Endothelial cell of umbilical vein (primary cell): ENCODE measurements at regions not wholly inside any gene's neighbourhood (a gene's known extent, or its start where the extent isn't known, plus 50 kb on each side); places are given as distances from the start of the nearest gene placed in this dataset.

Source experiments
- BruUV-seq: library from RNA; stranded (reverse); fragments of 400-500 nt; replicated peaks from 2 replicates; lab custom pipeline; 2021; lab: Mats Ljungman, UMichigan
- CTCF ChIA-PET: fragments of 300-600, 350-600 bp; sonication (Branson Sonifier 250); formaldehyde crosslinking; loops from one replicate; lab custom pipeline; 2021; ENCODE audit warnings: antibody characterized with exemption, inconsistent platforms; lab: Charles Lee
- POLR2A ChIA-PET: fragments of 300-600, 350-600 bp; sonication (Branson Sonifier 250); formaldehyde crosslinking; loops from one replicate; lab custom pipeline; 2021; ENCODE audit warnings: antibody characterized with exemption, inconsistent platforms; lab: Charles Lee
- DNase-seq: peaks from one replicate; pipeline ENCODE4 v3.0.0-alpha.2; 2011; ENCODE audit warnings: low read depth, low spot score
- FAIRE-seq: peaks from 2 replicates; lab custom pipeline; 2011; peaks lifted over from hg19 to GRCh38; lab: Jason Lieb, UNC
- H2AFZ ChIP-seq: 2 replicates; pipeline ENCODE4 v1.6.0; 2012; ENCODE audit warnings: low read depth, low read length, control low read depth, inconsistent platforms
- H3K27ac ChIP-seq: 2 replicates; pipeline ENCODE4 v1.5.1; 2011; ENCODE audit warnings: low read depth, mild to moderate bottlenecking, control low read depth, low read length, moderate library complexity; ENCODE audit not compliant: insufficient read depth
- H3K27me3 ChIP-seq, 2 experiments: 2 replicates each; pipeline versions ENCODE4 v1.6.0 to v1.6.1; 2011; ENCODE audit warnings: low read length in 2 of 2, mixed read lengths in 1 of 2; ENCODE audit not compliant: control insufficient read depth in 2 of 2, insufficient read depth in 2 of 2
- H3K36me3 ChIP-seq, 2 experiments: 2 replicates in 1 of 2; 3 replicates in 1 of 2; pipeline ENCODE4 v1.5.1; 2011; ENCODE audit warnings: low read length in 2 of 2, mild to moderate bottlenecking in 1 of 2, moderate library complexity in 1 of 2; ENCODE audit not compliant: control insufficient read depth in 2 of 2, insufficient read depth in 2 of 2; ENCODE audit errors: extremely low read depth in 1 of 2
- H3K4me1 ChIP-seq: 3 replicates; pipeline ENCODE4 v1.5.1; 2011; ENCODE audit warnings: mild to moderate bottlenecking, low read length; ENCODE audit not compliant: control insufficient read depth, insufficient read depth; ENCODE audit errors: extremely low read depth
- H3K4me2 ChIP-seq: 2 replicates; pipeline ENCODE4 v1.6.1; 2011; ENCODE audit warnings: low read length, control low read depth, mixed read lengths; ENCODE audit not compliant: insufficient read depth
- H3K4me3 ChIP-seq, 3 experiments: fragments of 200-600 bp in 1 of 3; sonication (generic), shearing (Covaris generic) in 1 of 3; replicated peaks in 1 of 3; 2 replicates each; pipeline ENCODE4 v1.5.1; 2011 to 2016; ENCODE audit warnings: control low read depth in 3 of 3, low read length in 3 of 3, mild to moderate bottlenecking in 2 of 3, inconsistent platforms in 1 of 3, low read depth in 1 of 3, moderate library complexity in 1 of 3; ENCODE audit not compliant: insufficient read depth in 1 of 3
- H3K79me2 ChIP-seq: 2 replicates; pipeline ENCODE4 v1.6.0; 2012; ENCODE audit warnings: low read length, inconsistent platforms; ENCODE audit not compliant: control insufficient read depth, insufficient read depth
- H3K9ac ChIP-seq: replicated peaks from 2 replicates; pipeline ENCODE3; 2011; ENCODE audit warnings: low read length, control low read depth; ENCODE audit not compliant: insufficient read depth; ENCODE audit errors: extremely low read depth
- H3K9me1 ChIP-seq: replicated peaks from 3 replicates; pipeline ENCODE4 v1.6.0; 2011; ENCODE audit warnings: mild to moderate bottlenecking, low read length; ENCODE audit not compliant: control insufficient read depth, insufficient read depth; ENCODE audit errors: extremely low read depth
- H3K9me3 ChIP-seq: replicated peaks from 2 replicates; pipeline ENCODE4 v1.5.1; 2012; ENCODE audit warnings: low read length, inconsistent platforms; ENCODE audit not compliant: control insufficient read depth, insufficient read depth
- H4K20me1 ChIP-seq: replicated peaks from 2 replicates; pipeline ENCODE3; 2011; ENCODE audit warnings: mild to moderate bottlenecking, low read length; ENCODE audit not compliant: control insufficient read depth, insufficient read depth; ENCODE audit errors: extremely low read depth
- EZH2 ChIP-seq: IDR thresholded peaks from 2 replicates; pipeline ENCODE4 v1.6.1; 2012; ENCODE audit warnings: borderline replicate concordance, low read depth, mild to moderate bottlenecking, moderate library complexity, low read length, inconsistent platforms; ENCODE audit not compliant: severe bottlenecking
- FOS ChIP-seq: IDR thresholded peaks from 2 replicates; pipeline ENCODE4 v1.6.1; 2011; ENCODE audit warnings: mild to moderate bottlenecking, low read length, moderate library complexity, borderline replicate concordance; ENCODE audit not compliant: insufficient read depth
- GATA2 ChIP-seq: IDR thresholded peaks from 2 replicates; pipeline ENCODE4 v1.7.0; 2011; ENCODE audit warnings: low read depth, mild to moderate bottlenecking, moderate library complexity, mixed read lengths, low read length; ENCODE audit not compliant: insufficient read length, insufficient read depth
- JUN ChIP-seq: IDR thresholded peaks from 2 replicates; pipeline ENCODE4 v1.6.1; 2011; ENCODE audit warnings: borderline replicate concordance, low read depth; ENCODE audit not compliant: insufficient read length, insufficient read depth
- MYC ChIP-seq: IDR thresholded peaks from one replicate; pipeline ENCODE4 v1.6.1; 2011; ENCODE audit warnings: mild to moderate bottlenecking, low read depth, low read length
- POLR2A ChIP-seq: IDR thresholded peaks from 2 replicates; pipeline ENCODE4 v1.6.1; 2012; ENCODE audit warnings: low read depth, mild to moderate bottlenecking, control low read depth, low read length
- POLR2AphosphoS5 ChIP-seq: IDR thresholded peaks from 2 replicates; pipeline ENCODE4 v1.6.1; 2012; ENCODE audit warnings: low read depth, mild to moderate bottlenecking, control low read depth, low read length, moderate library complexity; ENCODE audit not compliant: insufficient read depth
- dilution Hi-C: fragments of 300-500 bp; cut with MboI; formaldehyde crosslinking; loops from one replicate; pipeline ENCODE4 v1.15.0; 2019; ENCODE audit warnings: low sequenced_read_pairs; ENCODE audit not compliant: extremely low pct_ligation_motif_present
- intact Hi-C: fragments of 100-400 bp; cut with micrococcal nuclease; formaldehyde crosslinking; loops from one replicate; pipeline ENCODE4 v1.10.0; 2022
- TF ChIP-seq, protein P1 (sequence below): IDR thresholded peaks from 2 replicates; pipeline ENCODE4 v1.6.1; 2011; ENCODE audit not compliant: insufficient read depth, insufficient read length
- TF ChIP-seq, protein P2 (sequence below), 2 donors: IDR thresholded peaks; 1 replicate in 1 of 2; 2 replicates in 1 of 2; pipeline ENCODE4 v1.5.1; 2011; ENCODE audit warnings: low read length in 2 of 2, mild to moderate bottlenecking in 2 of 2, moderate library complexity in 2 of 2, control low read depth in 1 of 2, inconsistent platforms in 1 of 2, low read depth in 1 of 2; ENCODE audit not compliant: insufficient read depth in 1 of 2; ENCODE audit errors: extremely low read depth in 1 of 2

DNA sequence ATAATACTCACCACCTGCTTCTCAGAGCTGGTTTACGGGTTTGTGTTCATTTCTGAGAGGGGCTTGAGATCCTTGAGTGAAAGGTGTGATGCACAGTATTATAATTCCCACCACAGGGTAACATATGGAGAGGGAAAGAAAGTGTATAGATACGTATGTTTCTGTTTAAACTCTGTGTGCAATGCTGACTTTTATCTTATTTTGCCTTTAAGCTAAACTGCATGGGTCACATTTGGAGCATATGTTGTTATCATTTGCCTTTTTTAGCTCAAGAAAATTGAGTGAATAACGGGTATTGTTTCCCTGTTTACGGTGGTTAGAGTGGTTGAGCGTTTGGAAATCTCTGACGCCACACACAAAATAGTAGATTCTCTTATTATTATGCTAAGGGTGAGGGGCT, 191.1 kb upstream of the NFIA start:
- no peaks in the 10 kb centered on the region for H3K36me3 ChIP-seq
- DNase-seq: no peak
- FAIRE-seq: no peak
- H3K27me3 ChIP-seq: no peaks in the 10 kb centered on the region
- H3K4me2 ChIP-seq: no peak overlapping the region
- no peaks in the 10 kb centered on the region for H3K9me1 ChIP-seq
- intact Hi-C loops (no loop called here), dilution Hi-C loops (no loop called here)
- BruUV-seq: no TSS peak
- no peaks in the 10 kb centered on the region for H3K9me3 ChIP-seq
- no peaks in the 10 kb centered on the region for H3K79me2 ChIP-seq
- no peaks in the 10 kb centered on the region for H4K20me1 ChIP-seq
- H3K27ac ChIP-seq: no peak overlapping the region
- no peaks in the 10 kb centered on the region for H3K4me1 ChIP-seq
- ChIA-PET POLR2A (no interaction called here), CTCF (interaction anchor here (0.7 kb wide), 1 partner anchor 17 kb away, joined by 3 read pairs; no protein-coding TSS in a partner anchor)
- H2AFZ ChIP-seq: no peak overlapping the region
- no peak for TF ChIP-seq MYC
- no peak for TF ChIP-seq FOS
- TF ChIP-seq POLR2A: no peak
- TF ChIP-seq, protein P1, sequence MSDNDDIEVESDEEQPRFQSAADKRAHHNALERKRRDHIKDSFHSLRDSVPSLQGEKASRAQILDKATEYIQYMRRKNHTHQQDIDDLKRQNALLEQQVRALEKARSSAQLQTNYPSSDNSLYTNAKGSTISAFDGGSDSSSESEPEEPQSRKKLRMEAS: no peak
- TF ChIP-seq JUN: no peak
- TF ChIP-seq GATA2: no peak
- no peak overlapping the region for H3K4me3 ChIP-seq
- H3K9ac ChIP-seq: no peak overlapping the region

- POLR2A ChIA-PET: no interaction called here
- dilution Hi-C loops: no loop called here
- CTCF ChIA-PET: interaction anchor here (0.7 kb wide), 2 partner anchors 42 to 159 kb away, joined by 3 read pairs; no protein-coding TSS in a partner anchor
- Histone ChIP-seq H3K79me2 (no peaks in the 10 kb centered on the region), H4K20me1 (no peaks in the 10 kb centered on the region), H3K27ac (no peak overlapping the region), H3K9me1 (no peaks in the 10 kb centered on the region), H3K27me3 (no peaks in the 10 kb centered on the region), H3K36me3 (no peaks in the 10 kb centered on the region), H3K4me1 (no peaks in the 10 kb centered on the region), H2AFZ (no peak overlapping the region), H3K9ac (no peak overlapping the region), H3K9me3 (no peaks in the 10 kb centered on the region), H3K4me2 (no peak overlapping the region), H3K4me3 (no peak overlapping the region)
- TF ChIP-seq EZH2: no peak
- TF ChIP-seq GATA2: no peak
- no peak for TF ChIP-seq MYC
- TF ChIP-seq POLR2AphosphoS5: no peak
- TF ChIP-seq, protein P1: no peak
- TF ChIP-seq FOS: no peak
- TF ChIP-seq JUN: no peak
- TF ChIP-seq POLR2A: no peak
- TF ChIP-seq, protein P2, sequence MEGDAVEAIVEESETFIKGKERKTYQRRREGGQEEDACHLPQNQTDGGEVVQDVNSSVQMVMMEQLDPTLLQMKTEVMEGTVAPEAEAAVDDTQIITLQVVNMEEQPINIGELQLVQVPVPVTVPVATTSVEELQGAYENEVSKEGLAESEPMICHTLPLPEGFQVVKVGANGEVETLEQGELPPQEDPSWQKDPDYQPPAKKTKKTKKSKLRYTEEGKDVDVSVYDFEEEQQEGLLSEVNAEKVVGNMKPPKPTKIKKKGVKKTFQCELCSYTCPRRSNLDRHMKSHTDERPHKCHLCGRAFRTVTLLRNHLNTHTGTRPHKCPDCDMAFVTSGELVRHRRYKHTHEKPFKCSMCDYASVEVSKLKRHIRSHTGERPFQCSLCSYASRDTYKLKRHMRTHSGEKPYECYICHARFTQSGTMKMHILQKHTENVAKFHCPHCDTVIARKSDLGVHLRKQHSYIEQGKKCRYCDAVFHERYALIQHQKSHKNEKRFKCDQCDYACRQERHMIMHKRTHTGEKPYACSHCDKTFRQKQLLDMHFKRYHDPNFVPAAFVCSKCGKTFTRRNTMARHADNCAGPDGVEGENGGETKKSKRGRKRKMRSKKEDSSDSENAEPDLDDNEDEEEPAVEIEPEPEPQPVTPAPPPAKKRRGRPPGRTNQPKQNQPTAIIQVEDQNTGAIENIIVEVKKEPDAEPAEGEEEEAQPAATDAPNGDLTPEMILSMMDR (IDR thresholded peaks at IDR 0.05; ENCODE audit: extremely low read depth in 1 of 2, insufficient read depth in 1 of 2, low read depth in 1 of 2, low read length in 2 of 2): no peak
- BruUV-seq: no TSS peak
- DNase-seq (no peak), FAIRE-seq (no peak)
- intact Hi-C loops: no loop called here
Observed at GRCh38 chr1:60890664-60891063, 191.7 kb upstream of the NFIA start.
